Activated T-helper 1 cell treated with anti-CD3 and anti-CD28 coated beads, Interleukin-12 subunit alpha, Interleukin-12 subunit beta, Interleukin-2, Interleukin-4 antibody, amounts not matched to agents 30 ng/mL and 10 ng/mL and 1 ng/mL, durations not matched to agents 14 hours and 24 hours and 36 hours (primary cell): ENCODE measurements at regions not wholly inside any gene's neighbourhood (a gene's known extent, or its start where the extent isn't known, plus 50 kb on each side); places are given as distances from the start of the nearest gene placed in this dataset.

Experiments
- DNase-seq: peaks from one replicate; pipeline ENCODE4 v3.0.0; 2021; ENCODE audit warnings: low spot score
- H3K27ac Mint-ChIP-seq: one replicate; pipeline ENCODE4 v1.8.0; 2021; ENCODE audit warnings: mild to moderate bottlenecking, mixed read lengths
- H3K27me3 Mint-ChIP-seq: one replicate; pipeline ENCODE4 v1.8.0; 2022; ENCODE audit warnings: mild to moderate bottlenecking, moderate library complexity, mixed read lengths; ENCODE audit not compliant: insufficient read depth
- H3K36me3 Mint-ChIP-seq: one replicate; pipeline ENCODE4 v1.8.0; 2021; ENCODE audit warnings: low read depth, mixed read lengths
- H3K4me1 Mint-ChIP-seq: one replicate; pipeline ENCODE4 v1.8.0; 2021; ENCODE audit warnings: low read depth, mixed read lengths
- H3K4me3 Mint-ChIP-seq: one replicate; pipeline ENCODE4 v1.8.0; 2021; ENCODE audit warnings: mild to moderate bottlenecking, moderate library complexity, mixed read lengths
- H3K9me3 Mint-ChIP-seq: one replicate; pipeline ENCODE4 v1.8.0; 2021; ENCODE audit warnings: mixed read lengths
- intact Hi-C: fragments of 100-400 bp; cut with micrococcal nuclease; formaldehyde crosslinking; loops from one replicate; pipeline ENCODE4 v1.15.1; 2024

- H3K4me1 Mint-ChIP-seq = no peaks in the 10 kb centered on the region
- no peaks in the 10 kb centered on the region for H3K27me3 Mint-ChIP-seq
- H3K36me3 Mint-ChIP-seq = no peaks in the 10 kb centered on the region
Measured at GRCh38 chr4:135166661-135167060, 965.1 kb upstream of the PABPC4L start.

GRCh38 chr4:135164601-135165000, 963.0 kb upstream of the PABPC4L start:
- Mint-ChIP-seq H3K4me1 (no peaks in the 10 kb centered on the region), H3K27me3 (no peaks in the 10 kb centered on the region), H3K27ac (no peak overlapping the region), H3K4me3 (no peak overlapping the region), H3K36me3 (no peaks in the 10 kb centered on the region), H3K9me3 (no peaks in the 10 kb centered on the region)
- intact Hi-C loops = no loop called here
- no peak for DNase-seq

More at GRCh38 chr4:135166661-135167060, 965.1 kb upstream of the PABPC4L start:
- Mint-ChIP-seq H3K27ac (no peak overlapping the region), H3K4me3 (no peak overlapping the region), H3K9me3 (no peaks in the 10 kb centered on the region)
- intact Hi-C loops = no loop called here
- DNase-seq = no peak

GRCh38 chr4:135144498-135144897, 942.9 kb upstream of the PABPC4L start:
- H3K4me1 Mint-ChIP-seq = no peaks in the 10 kb centered on the region
- no peaks in the 10 kb centered on the region for H3K9me3 Mint-ChIP-seq
- H3K4me3 Mint-ChIP-seq = no peak overlapping the region
- intact Hi-C loops = no loop called here
- no peaks in the 10 kb centered on the region for H3K27me3 Mint-ChIP-seq
- H3K36me3 Mint-ChIP-seq = no peaks in the 10 kb centered on the region
- H3K27ac Mint-ChIP-seq = no peak overlapping the region
- no peak for DNase-seq

GRCh38 chr4:135124196-135124595, 922.6 kb upstream of the PABPC4L start:
- H3K36me3 Mint-ChIP-seq = no peaks in the 10 kb centered on the region
- no peak overlapping the region for H3K4me3 Mint-ChIP-seq
- no peaks in the 10 kb centered on the region for H3K27me3 Mint-ChIP-seq
- peaks cover 9% of the 10 kb centered on the region for H3K9me3 Mint-ChIP-seq
- intact Hi-C loops = no loop called here
- no peaks in the 10 kb centered on the region for H3K4me1 Mint-ChIP-seq
- no peak overlapping the region for H3K27ac Mint-ChIP-seq
- no peak for DNase-seq

GRCh38 chr4:135123632-135124031, 922.0 kb upstream of the PABPC4L start:
- Mint-ChIP-seq H3K9me3 (peaks cover 9% of the 10 kb centered on the region), H3K4me1 (no peaks in the 10 kb centered on the region), H3K36me3 (no peaks in the 10 kb centered on the region), H3K27ac (no peak overlapping the region), H3K27me3 (no peaks in the 10 kb centered on the region), H3K4me3 (no peak overlapping the region)
- DNase-seq = no peak
- intact Hi-C loops = no loop called here

GRCh38 chr4:135122457-135122856, 920.9 kb upstream of the PABPC4L start:
- peaks cover 9% of the 10 kb centered on the region for H3K9me3 Mint-ChIP-seq
- no peak for DNase-seq
- H3K4me3 Mint-ChIP-seq = no peak overlapping the region
- no peak overlapping the region for H3K27ac Mint-ChIP-seq
- intact Hi-C loops = no loop called here
- no peaks in the 10 kb centered on the region for H3K4me1 Mint-ChIP-seq
- H3K27me3 Mint-ChIP-seq = no peaks in the 10 kb centered on the region
- H3K36me3 Mint-ChIP-seq = no peaks in the 10 kb centered on the region

GRCh38 chr4:135120195-135120594, 918.6 kb upstream of the PABPC4L start:
- H3K36me3 Mint-ChIP-seq = no peaks in the 10 kb centered on the region
- no peak overlapping the region for H3K4me3 Mint-ChIP-seq
- no peaks in the 10 kb centered on the region for H3K27me3 Mint-ChIP-seq
- intact Hi-C loops = no loop called here
- no peak overlapping the region for H3K27ac Mint-ChIP-seq
- no peaks in the 10 kb centered on the region for H3K4me1 Mint-ChIP-seq
- peaks cover 9% of the 10 kb centered on the region for H3K9me3 Mint-ChIP-seq
- DNase-seq = no peak

GRCh38 chr4:135114079-135114478, 912.5 kb upstream of the PABPC4L start:
- H3K36me3 Mint-ChIP-seq = no peaks in the 10 kb centered on the region

GRCh38 chr4:135098061-135098460, 896.5 kb upstream of the PABPC4L start:
- no peaks in the 10 kb centered on the region for H3K4me1 Mint-ChIP-seq
- intact Hi-C loops = no loop called here
- H3K27ac Mint-ChIP-seq = no peak overlapping the region
- no peaks in the 10 kb centered on the region for H3K9me3 Mint-ChIP-seq
- no peak overlapping the region for H3K4me3 Mint-ChIP-seq
- no peak for DNase-seq
- H3K27me3 Mint-ChIP-seq = no peaks in the 10 kb centered on the region
- H3K36me3 Mint-ChIP-seq = no peaks in the 10 kb centered on the region

More at GRCh38 chr4:135114079-135114478, 912.5 kb upstream of the PABPC4L start:
- intact Hi-C loops = no loop called here
- Mint-ChIP-seq H3K27ac (no peak overlapping the region), H3K4me1 (no peaks in the 10 kb centered on the region), H3K9me3 (peaks cover 6% of the 10 kb centered on the region), H3K4me3 (no peak overlapping the region), H3K27me3 (no peaks in the 10 kb centered on the region)
- no peak for DNase-seq

- H3K27ac Mint-ChIP-seq = no peak overlapping the region
- no peak for DNase-seq
- no peak overlapping the region for H3K4me3 Mint-ChIP-seq
- H3K36me3 Mint-ChIP-seq = no peaks in the 10 kb centered on the region
- H3K9me3 Mint-ChIP-seq = peaks cover 12% of the 10 kb centered on the region
- intact Hi-C loops = no loop called here
- H3K27me3 Mint-ChIP-seq = no peaks in the 10 kb centered on the region
- H3K4me1 Mint-ChIP-seq = no peaks in the 10 kb centered on the region
Measured at GRCh38 chr4:135073389-135073788, 871.8 kb upstream of the PABPC4L start.

- no peaks in the 10 kb centered on the region for H3K4me1 Mint-ChIP-seq
- H3K36me3 Mint-ChIP-seq = no peaks in the 10 kb centered on the region
- no peak for DNase-seq
- peaks cover 10% of the 10 kb centered on the region for H3K9me3 Mint-ChIP-seq
- no peak overlapping the region for H3K4me3 Mint-ChIP-seq
- H3K27me3 Mint-ChIP-seq = no peaks in the 10 kb centered on the region
- no peak overlapping the region for H3K27ac Mint-ChIP-seq
- intact Hi-C loops = no loop called here
Measured at GRCh38 chr4:135072553-135072952, 871.0 kb upstream of the PABPC4L start.

- intact Hi-C loops = no loop called here
- H3K4me1 Mint-ChIP-seq = no peaks in the 10 kb centered on the region
- H3K27ac Mint-ChIP-seq = no peak overlapping the region
- no peaks in the 10 kb centered on the region for H3K36me3 Mint-ChIP-seq
- H3K27me3 Mint-ChIP-seq = no peaks in the 10 kb centered on the region
- H3K9me3 Mint-ChIP-seq = no peaks in the 10 kb centered on the region
- no peak overlapping the region for H3K4me3 Mint-ChIP-seq
- DNase-seq = no peak
Measured at GRCh38 chr4:135065366-135065765, 863.8 kb upstream of the PABPC4L start.

GRCh38 chr4:135050086-135050717, 848.6 kb upstream of the PABPC4L start:
- Mint-ChIP-seq H3K27ac (no peak overlapping the region), H3K36me3 (no peaks in the 10 kb centered on the region), H3K4me3 (no peak overlapping the region), H3K27me3 (no peaks in the 10 kb centered on the region), H3K4me1 (no peaks in the 10 kb centered on the region), H3K9me3 (no peaks in the 10 kb centered on the region)
- DNase-seq = no peak
- intact Hi-C loops = no loop called here

- intact Hi-C loops = no loop called here
- Mint-ChIP-seq H3K9me3 (no peaks in the 10 kb centered on the region), H3K27ac (no peak overlapping the region), H3K27me3 (no peaks in the 10 kb centered on the region), H3K4me1 (no peaks in the 10 kb centered on the region), H3K4me3 (no peak overlapping the region), H3K36me3 (no peaks in the 10 kb centered on the region)
- no peak for DNase-seq
Measured at GRCh38 chr4:135032670-135033069, 831.1 kb upstream of the PABPC4L start.
